ENCODE measurements at regions not wholly inside any gene's neighbourhood (a gene's known extent, or its start where the extent isn't known, plus 50 kb on each side); places are given as distances from the start of the nearest gene placed in this dataset.

- TF ChIP-seq CTCF (IDR thresholded peaks at IDR 0.05; ENCODE audit: control extremely low read depth, extremely low read depth, low read depth, missing control alignments), result no peak
- ChIA-PET POLR2A (no interaction called here), CTCF (interaction anchor here (1.0 to 1.5 kb wide), 2 partner anchors 9 to 27 kb away, joined by 3 read pairs; no protein-coding TSS in a partner anchor)
- no peak for DNase-seq (ENCODE audit: extremely low spot score)
Measured at GRCh38 chr15:26096581-26096980, 233.5 kb upstream of the ATP10A start.

GRCh38 chr15:26095710-26096330, 232.7 kb upstream of the ATP10A start:
- DNase-seq (ENCODE audit: extremely low spot score), result no peak
- ChIA-PET POLR2A (no interaction called here), CTCF (interaction anchor here (1.0 to 1.5 kb wide), 2 partner anchors 8 to 27 kb away, joined by 3 read pairs; no protein-coding TSS in a partner anchor)
- no peak for TF ChIP-seq CTCF (IDR thresholded peaks at IDR 0.05; ENCODE audit: control extremely low read depth, extremely low read depth, low read depth, missing control alignments)

GRCh38 chr15:26091184-26091583, 228.1 kb upstream of the ATP10A start:
- ChIA-PET POLR2A (no interaction called here), CTCF (no interaction called here)

GRCh38 chr15:26087881-26088280, 224.8 kb upstream of the ATP10A start:
- no peak for DNase-seq (ENCODE audit: extremely low spot score)
- ChIA-PET CTCF (interaction anchor here (0.8 to 1.8 kb wide), 2 partner anchors 8 to 17 kb away, joined by 3 to 4 read pairs; no protein-coding TSS in a partner anchor), POLR2A (no interaction called here)
- no peak for TF ChIP-seq CTCF (IDR thresholded peaks at IDR 0.05; ENCODE audit: control extremely low read depth, extremely low read depth, low read depth, missing control alignments)

More at GRCh38 chr15:26091184-26091583, 228.1 kb upstream of the ATP10A start:
- no peak for TF ChIP-seq CTCF (IDR thresholded peaks at IDR 0.05; ENCODE audit: control extremely low read depth, extremely low read depth, low read depth, missing control alignments)
- no peak for DNase-seq (ENCODE audit: extremely low spot score)

GRCh38 chr15:26087395-26087794, 224.3 kb upstream of the ATP10A start:
- TF ChIP-seq CTCF (IDR thresholded peaks at IDR 0.05; ENCODE audit: control extremely low read depth, extremely low read depth, low read depth, missing control alignments), result no peak
- CTCF ChIA-PET, result interaction anchor here (0.8 to 1.8 kb wide), 2 partner anchors 9 to 16 kb away, joined by 3 to 4 read pairs; no protein-coding TSS in a partner anchor
- POLR2A ChIA-PET, result no interaction called here
- no peak for DNase-seq (ENCODE audit: extremely low spot score)

- POLR2A ChIA-PET, result no interaction called here
- no peak for TF ChIP-seq CTCF (IDR thresholded peaks at IDR 0.05; ENCODE audit: control extremely low read depth, extremely low read depth, low read depth, missing control alignments)
- no peak for DNase-seq (ENCODE audit: extremely low spot score)
- CTCF ChIA-PET, result no interaction called here
Measured at GRCh38 chr15:26084771-26085170, 221.6 kb upstream of the ATP10A start.
